ENCODE measurements at regions not wholly inside any gene's neighbourhood (a gene's known extent, or its start where the extent isn't known, plus 50 kb on each side); places are given as distances from the start of the nearest gene placed in this dataset.

GRCh38 chr21:16059981-16060380 lies 330.2 kb downstream of the USP25 start:
- FAIRE-seq (no peak), DNase-seq (ENCODE audit: insufficient read length) (no peak)
- TF ChIP-seq POLR2A (IDR thresholded peaks at IDR 0.05; ENCODE audit: low read depth, low read length): no peak
- no peak for TF ChIP-seq TAF1 (IDR thresholded peaks at IDR 0.05; ENCODE audit: borderline replicate concordance, low read depth, low read length)
- no peak for TF ChIP-seq POLR2AphosphoS5 (IDR thresholded peaks at IDR 0.05; ENCODE audit: low read depth, low read length)

- TF ChIP-seq POLR2AphosphoS5 (IDR thresholded peaks at IDR 0.05; ENCODE audit: low read depth, low read length) (no peak), POLR2A (IDR thresholded peaks at IDR 0.05; ENCODE audit: low read depth, low read length) (no peak), TAF1 (IDR thresholded peaks at IDR 0.05; ENCODE audit: borderline replicate concordance, low read depth, low read length) (no peak)
- no peak for DNase-seq (ENCODE audit: insufficient read length)
- no peak for FAIRE-seq
Measured at GRCh38 chr21:16061194-16061593, 331.4 kb downstream of the USP25 start.

GRCh38 chr21:16069178-16070112 lies 339.7 kb downstream of the USP25 start:
- FAIRE-seq: no peak
- TF ChIP-seq TAF1 (IDR thresholded peaks at IDR 0.05; ENCODE audit: borderline replicate concordance, low read depth, low read length) (no peak), POLR2A (IDR thresholded peaks at IDR 0.05; ENCODE audit: low read depth, low read length) (no peak), POLR2AphosphoS5 (IDR thresholded peaks at IDR 0.05; ENCODE audit: low read depth, low read length) (no peak)
- no peak for DNase-seq (ENCODE audit: insufficient read length)

GRCh38 chr21:16070207-16070651 lies 340.4 kb downstream of the USP25 start:
- no peak for DNase-seq (ENCODE audit: insufficient read length)
- no peak for TF ChIP-seq TAF1 (IDR thresholded peaks at IDR 0.05; ENCODE audit: borderline replicate concordance, low read depth, low read length)
- no peak for TF ChIP-seq POLR2AphosphoS5 (IDR thresholded peaks at IDR 0.05; ENCODE audit: low read depth, low read length)
- TF ChIP-seq POLR2A (IDR thresholded peaks at IDR 0.05; ENCODE audit: low read depth, low read length): no peak
- FAIRE-seq: no peak

GRCh38 chr21:16071092-16071491 lies 341.3 kb downstream of the USP25 start:
- FAIRE-seq: no peak
- DNase-seq (ENCODE audit: insufficient read length): no peak
- TF ChIP-seq POLR2A (IDR thresholded peaks at IDR 0.05; ENCODE audit: low read depth, low read length): no peak
- TF ChIP-seq TAF1 (IDR thresholded peaks at IDR 0.05; ENCODE audit: borderline replicate concordance, low read depth, low read length): no peak
- TF ChIP-seq POLR2AphosphoS5 (IDR thresholded peaks at IDR 0.05; ENCODE audit: low read depth, low read length): no peak

GRCh38 chr21:16071761-16072160 lies 342.0 kb downstream of the USP25 start:
- TF ChIP-seq TAF1 (IDR thresholded peaks at IDR 0.05; ENCODE audit: borderline replicate concordance, low read depth, low read length) (no peak), POLR2AphosphoS5 (IDR thresholded peaks at IDR 0.05; ENCODE audit: low read depth, low read length) (no peak), POLR2A (IDR thresholded peaks at IDR 0.05; ENCODE audit: low read depth, low read length) (no peak)
- FAIRE-seq (no peak), DNase-seq (ENCODE audit: insufficient read length) (no peak)

- no peak for DNase-seq (ENCODE audit: insufficient read length)
- no peak for FAIRE-seq
- TF ChIP-seq TAF1 (IDR thresholded peaks at IDR 0.05; ENCODE audit: borderline replicate concordance, low read depth, low read length) (no peak), POLR2A (IDR thresholded peaks at IDR 0.05; ENCODE audit: low read depth, low read length) (no peak), POLR2AphosphoS5 (IDR thresholded peaks at IDR 0.05; ENCODE audit: low read depth, low read length) (no peak)
Measured at GRCh38 chr21:16072221-16072620, 342.4 kb downstream of the USP25 start.

GRCh38 chr21:16072737-16073136 lies 343.0 kb downstream of the USP25 start:
- FAIRE-seq: no peak
- DNase-seq (ENCODE audit: insufficient read length): no peak

GRCh38 chr21:16073586-16073985 lies 343.8 kb downstream of the USP25 start:
- no peak for TF ChIP-seq POLR2AphosphoS5 (IDR thresholded peaks at IDR 0.05; ENCODE audit: low read depth, low read length)
- DNase-seq (ENCODE audit: insufficient read length) (no peak), FAIRE-seq (no peak)

More at GRCh38 chr21:16072737-16073136, 343.0 kb downstream of the USP25 start:
- TF ChIP-seq POLR2A (IDR thresholded peaks at IDR 0.05; ENCODE audit: low read depth, low read length) (no peak), POLR2AphosphoS5 (IDR thresholded peaks at IDR 0.05; ENCODE audit: low read depth, low read length) (no peak), TAF1 (IDR thresholded peaks at IDR 0.05; ENCODE audit: borderline replicate concordance, low read depth, low read length) (no peak)

GRCh38 chr21:16074950-16075489 lies 345.2 kb downstream of the USP25 start:
- DNase-seq (ENCODE audit: insufficient read length) (no peak), FAIRE-seq (no peak)
- TF ChIP-seq POLR2A (IDR thresholded peaks at IDR 0.05; ENCODE audit: low read depth, low read length) (no peak), TAF1 (IDR thresholded peaks at IDR 0.05; ENCODE audit: borderline replicate concordance, low read depth, low read length) (no peak), POLR2AphosphoS5 (IDR thresholded peaks at IDR 0.05; ENCODE audit: low read depth, low read length) (no peak)

- no peak for FAIRE-seq
- DNase-seq (ENCODE audit: insufficient read length): no peak
- TF ChIP-seq POLR2A (IDR thresholded peaks at IDR 0.05; ENCODE audit: low read depth, low read length): no peak
- TF ChIP-seq TAF1 (IDR thresholded peaks at IDR 0.05; ENCODE audit: borderline replicate concordance, low read depth, low read length): no peak
- TF ChIP-seq POLR2AphosphoS5 (IDR thresholded peaks at IDR 0.05; ENCODE audit: low read depth, low read length): no peak
Measured at GRCh38 chr21:16075649-16076282, 346.0 kb downstream of the USP25 start.

Measured in GM12892 (cell line).